ENCODE measurements at regions not wholly inside any gene's neighbourhood (a gene's known extent, or its start where the extent isn't known, plus 50 kb on each side); places are given as distances from the start of the nearest gene placed in this dataset.
"Not testable (repeated sequence)": the region's sequence is repeated elsewhere in the genome, so short reads cannot be mapped to it uniquely, and the experiment has no call there.

- H3K27me3 Mint-ChIP-seq, H3K4me3 Mint-ChIP-seq, H3K27ac Mint-ChIP-seq, H3K9me3 Mint-ChIP-seq, H3K4me1 Mint-ChIP-seq, H3K36me3 Mint-ChIP-seq: not testable (repeated sequence)
- ATAC-seq = peak; percentile 45
Measured at GRCh38 chr6:68897-69561, 223.3 kb upstream of the DUSP22 start.

All from stimulated activated memory B cell treated with anti-CD40 and anti-IgM and Interleukin-4, amounts not matched to agents 10 μg/mL and 1 μg/mL and 100 μg/mL, for 72 hours (primary cell).